WTC11 (cell line): ENCODE measurements at regions not wholly inside any gene's neighbourhood (a gene's known extent, or its start where the extent isn't known, plus 50 kb on each side); places are given as distances from the start of the nearest gene placed in this dataset.

Experiments used
- ATAC-seq: fragments of 200-7000 bp; cut with Tn5 transposase; 2 replicates; pipeline ENCODE4 v1.10.0; 2021; ENCODE audit warnings: mild to moderate bottlenecking, moderate library complexity
- CTCF ChIA-PET: fragments of 300-600 bp; sonication (Branson Sonifier 250); formaldehyde crosslinking; loops from one replicate; lab custom pipeline; 2021; ENCODE audit warnings: antibody characterized with exemption; lab: Charles Lee
- POLR2A ChIA-PET: fragments of 350-600 bp; sonication (Branson Sonifier 250); formaldehyde crosslinking; loops from one replicate; lab custom pipeline; 2021; ENCODE audit warnings: antibody characterized with exemption; lab: Charles Lee
- DNase-seq: peaks from one replicate; pipeline ENCODE4 v3.0.0; 2021; ENCODE audit warnings: low spot score
- H3K27ac Mint-ChIP-seq: 2 replicates; pipeline ENCODE4 v1.8.0; 2021; ENCODE audit warnings: mixed read lengths
- H3K27me3 Mint-ChIP-seq: 2 replicates; pipeline ENCODE4 v1.8.0; 2021; ENCODE audit warnings: low read depth, mild to moderate bottlenecking, moderate library complexity, mixed read lengths
- H3K36me3 Mint-ChIP-seq: 2 replicates; pipeline ENCODE4 v1.8.0; 2021; ENCODE audit warnings: mixed read lengths
- H3K4me1 Mint-ChIP-seq: 2 replicates; pipeline ENCODE4 v1.8.0; 2022; ENCODE audit warnings: mixed read lengths
- H3K4me3 Mint-ChIP-seq: 2 replicates; pipeline ENCODE4 v1.8.0; 2021; ENCODE audit warnings: mild to moderate bottlenecking, moderate library complexity, mixed read lengths
- H3K9me3 Mint-ChIP-seq: 2 replicates; pipeline ENCODE4 v1.8.0; 2021; ENCODE audit warnings: mixed read lengths
- CBFB ChIP-seq: sonication (generic); formaldehyde crosslinking; IDR thresholded peaks from 2 replicates; pipeline ENCODE4 v1.8.1; 2022; ENCODE audit warnings: mild to moderate bottlenecking, low read depth, missing genetic modification reagents
- CREB1 ChIP-seq: sonication (generic); formaldehyde crosslinking; IDR thresholded peaks from 2 replicates; pipeline ENCODE4 v1.8.0; 2023; ENCODE audit warnings: mild to moderate bottlenecking, missing genetic modification reagents
- NR1H2 ChIP-seq: sonication (generic); formaldehyde crosslinking; IDR thresholded peaks from 2 replicates; pipeline ENCODE4 v1.9.0; 2021; ENCODE audit warnings: mild to moderate bottlenecking, moderate library complexity, missing genetic modification reagents
- NR2C2 ChIP-seq: sonication (generic); formaldehyde crosslinking; IDR thresholded peaks from 2 replicates; pipeline ENCODE4 v1.8.0; 2022; ENCODE audit warnings: mild to moderate bottlenecking, missing genetic modification reagents
- NR3C1 ChIP-seq: sonication (generic); formaldehyde crosslinking; conservative IDR thresholded peaks from 2 replicates; pipeline ENCODE4 v1.8.1; 2023; ENCODE audit warnings: low read depth, mild to moderate bottlenecking, missing genetic modification reagents
- RORB ChIP-seq: fragments of 250-450 bp; sonication (Bioruptor Pico); IDR thresholded peaks from 2 replicates; pipeline ENCODE4 v1.9.0; 2021; ENCODE audit warnings: mild to moderate bottlenecking
- SMAD3 ChIP-seq: sonication (generic); formaldehyde crosslinking; IDR thresholded peaks from 2 replicates; pipeline ENCODE4 v1.8.0; 2022; ENCODE audit warnings: missing genetic modification reagents, mild to moderate bottlenecking, borderline replicate concordance
- SMAD4 ChIP-seq: sonication (generic); formaldehyde crosslinking; IDR thresholded peaks from 2 replicates; pipeline ENCODE4 v1.8.0; 2022; ENCODE audit warnings: mild to moderate bottlenecking, missing genetic modification reagents
- SP1 ChIP-seq: sonication (generic); formaldehyde crosslinking; conservative IDR thresholded peaks from 2 replicates; pipeline ENCODE4 v1.8.1; 2022; ENCODE audit warnings: missing genetic modification reagents
- TCF7 ChIP-seq: sonication (generic); formaldehyde crosslinking; IDR thresholded peaks from 2 replicates; pipeline ENCODE4 v1.8.0; 2022; ENCODE audit warnings: mild to moderate bottlenecking, low read depth, missing genetic modification reagents, moderate library complexity
- TEAD4 ChIP-seq: sonication (generic); formaldehyde crosslinking; IDR thresholded peaks from 2 replicates; pipeline ENCODE4 v1.8.0; 2022; ENCODE audit warnings: mild to moderate bottlenecking, missing genetic modification reagents
- ZBTB21 ChIP-seq: sonication (generic); formaldehyde crosslinking; IDR thresholded peaks from 2 replicates; pipeline ENCODE4 v1.8.1; 2023; ENCODE audit warnings: mild to moderate bottlenecking, missing genetic modification reagents, borderline replicate concordance
- ZNF219 ChIP-seq: sonication (generic); formaldehyde crosslinking; IDR thresholded peaks from 2 replicates; pipeline ENCODE4 v1.8.0; 2023; ENCODE audit warnings: missing genetic modification reagents, mild to moderate bottlenecking, borderline replicate concordance
- ZNF263 ChIP-seq: sonication (generic); formaldehyde crosslinking; IDR thresholded peaks from 2 replicates; pipeline ENCODE4 v1.8.1; 2022; ENCODE audit warnings: low read depth, mild to moderate bottlenecking, moderate library complexity, missing genetic modification reagents
- ZNF423 ChIP-seq: fragments of 250-450 bp; sonication (Bioruptor Pico); IDR thresholded peaks from 2 replicates; pipeline ENCODE4 v2.1.2; 2022; ENCODE audit warnings: mild to moderate bottlenecking, moderate library complexity
- TF ChIP-seq, protein P1 (sequence below): sonication (generic); formaldehyde crosslinking; IDR thresholded peaks from 2 replicates; pipeline ENCODE4 v1.8.1; 2023; ENCODE audit warnings: mild to moderate bottlenecking, missing genetic modification reagents, moderate library complexity
- TF ChIP-seq, protein P2 (sequence below): fragments of 200-600 bp; IDR thresholded peaks from 2 replicates; pipeline ENCODE4 v1.8.0; 2022; ENCODE audit warnings: antibody characterized with exemption
- TF ChIP-seq, protein P3 (sequence below): sonication (generic); formaldehyde crosslinking; IDR thresholded peaks from 2 replicates; pipeline ENCODE4 v1.8.0; 2022; ENCODE audit warnings: missing genetic modification reagents
- TF ChIP-seq, protein P4 (sequence below): fragments of 250-450 bp; sonication (Bioruptor Pico); IDR thresholded peaks from 2 replicates; pipeline ENCODE4 v2.1.2; 2022; ENCODE audit warnings: mild to moderate bottlenecking, moderate library complexity
- TF ChIP-seq, protein P5 (sequence below): fragments of 250-450 bp; sonication (Bioruptor Pico); IDR thresholded peaks from 2 replicates; pipeline ENCODE4 v1.9.0; 2021; ENCODE audit warnings: mild to moderate bottlenecking, borderline replicate concordance

DNA sequence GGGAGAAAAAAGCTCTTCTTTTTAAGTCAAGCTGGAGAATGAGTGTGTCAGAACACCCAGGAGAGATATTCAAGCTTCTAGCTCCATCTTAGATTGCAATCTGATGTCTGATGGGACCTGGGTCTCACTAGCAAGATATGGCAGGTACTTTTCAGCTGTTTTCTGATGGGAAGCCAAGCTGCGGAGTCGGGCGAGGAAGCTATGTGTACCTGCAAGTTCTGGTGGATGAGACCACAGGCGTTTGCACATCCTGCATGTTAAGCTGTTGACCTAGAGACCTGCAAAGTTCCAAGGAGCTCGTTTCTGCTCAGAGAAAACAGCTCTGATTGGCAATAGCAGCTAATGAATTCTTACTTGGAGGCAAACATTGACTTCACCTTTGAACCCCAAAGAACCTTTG is 167.3 kb upstream of the GATB start:
- Mint-ChIP-seq H3K36me3 (no peaks in the 10 kb centered on the region), H3K4me3 (no peak overlapping the region), H3K27me3 (peaks cover 3% of the 10 kb centered on the region; the same call in 1 of the 2 replicates), H3K27ac (no peak overlapping the region), H3K9me3 (peaks cover 24% of the 10 kb centered on the region), H3K4me1 (peaks cover 3% of the 10 kb centered on the region; the same call in 1 of the 2 replicates)
- DNase-seq (no peak), ATAC-seq (no peak)
- ChIA-PET CTCF (no interaction called here), POLR2A (no interaction called here)
- TF ChIP-seq ZNF263 (CRISPR knock-in tag) (no peak), SMAD4 (CRISPR knock-in tag) (no peak), NR3C1 (CRISPR knock-in tag) (no peak), ZNF423 (CRISPR knock-in tag) (no peak), TEAD4 (CRISPR knock-in tag) (no peak), ZNF219 (CRISPR knock-in tag) (no peak), CREB1 (CRISPR knock-in tag) (no peak), TCF7 (CRISPR knock-in tag) (no peak), RORB (CRISPR knock-in tag) (no peak), NR1H2 (CRISPR knock-in tag) (no peak), ZBTB21 (CRISPR knock-in tag) (no peak), CBFB (CRISPR knock-in tag) (no peak), NR2C2 (no peak), SMAD3 (no peak), SP1 (CRISPR knock-in tag) (no peak)
- TF ChIP-seq, protein P1, sequence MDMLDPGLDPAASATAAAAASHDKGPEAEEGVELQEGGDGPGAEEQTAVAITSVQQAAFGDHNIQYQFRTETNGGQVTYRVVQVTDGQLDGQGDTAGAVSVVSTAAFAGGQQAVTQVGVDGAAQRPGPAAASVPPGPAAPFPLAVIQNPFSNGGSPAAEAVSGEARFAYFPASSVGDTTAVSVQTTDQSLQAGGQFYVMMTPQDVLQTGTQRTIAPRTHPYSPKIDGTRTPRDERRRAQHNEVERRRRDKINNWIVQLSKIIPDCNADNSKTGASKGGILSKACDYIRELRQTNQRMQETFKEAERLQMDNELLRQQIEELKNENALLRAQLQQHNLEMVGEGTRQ (CRISPR knock-in tag): no peak
- TF ChIP-seq, protein P2, sequence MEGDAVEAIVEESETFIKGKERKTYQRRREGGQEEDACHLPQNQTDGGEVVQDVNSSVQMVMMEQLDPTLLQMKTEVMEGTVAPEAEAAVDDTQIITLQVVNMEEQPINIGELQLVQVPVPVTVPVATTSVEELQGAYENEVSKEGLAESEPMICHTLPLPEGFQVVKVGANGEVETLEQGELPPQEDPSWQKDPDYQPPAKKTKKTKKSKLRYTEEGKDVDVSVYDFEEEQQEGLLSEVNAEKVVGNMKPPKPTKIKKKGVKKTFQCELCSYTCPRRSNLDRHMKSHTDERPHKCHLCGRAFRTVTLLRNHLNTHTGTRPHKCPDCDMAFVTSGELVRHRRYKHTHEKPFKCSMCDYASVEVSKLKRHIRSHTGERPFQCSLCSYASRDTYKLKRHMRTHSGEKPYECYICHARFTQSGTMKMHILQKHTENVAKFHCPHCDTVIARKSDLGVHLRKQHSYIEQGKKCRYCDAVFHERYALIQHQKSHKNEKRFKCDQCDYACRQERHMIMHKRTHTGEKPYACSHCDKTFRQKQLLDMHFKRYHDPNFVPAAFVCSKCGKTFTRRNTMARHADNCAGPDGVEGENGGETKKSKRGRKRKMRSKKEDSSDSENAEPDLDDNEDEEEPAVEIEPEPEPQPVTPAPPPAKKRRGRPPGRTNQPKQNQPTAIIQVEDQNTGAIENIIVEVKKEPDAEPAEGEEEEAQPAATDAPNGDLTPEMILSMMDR: no peak
- TF ChIP-seq, protein P3, sequence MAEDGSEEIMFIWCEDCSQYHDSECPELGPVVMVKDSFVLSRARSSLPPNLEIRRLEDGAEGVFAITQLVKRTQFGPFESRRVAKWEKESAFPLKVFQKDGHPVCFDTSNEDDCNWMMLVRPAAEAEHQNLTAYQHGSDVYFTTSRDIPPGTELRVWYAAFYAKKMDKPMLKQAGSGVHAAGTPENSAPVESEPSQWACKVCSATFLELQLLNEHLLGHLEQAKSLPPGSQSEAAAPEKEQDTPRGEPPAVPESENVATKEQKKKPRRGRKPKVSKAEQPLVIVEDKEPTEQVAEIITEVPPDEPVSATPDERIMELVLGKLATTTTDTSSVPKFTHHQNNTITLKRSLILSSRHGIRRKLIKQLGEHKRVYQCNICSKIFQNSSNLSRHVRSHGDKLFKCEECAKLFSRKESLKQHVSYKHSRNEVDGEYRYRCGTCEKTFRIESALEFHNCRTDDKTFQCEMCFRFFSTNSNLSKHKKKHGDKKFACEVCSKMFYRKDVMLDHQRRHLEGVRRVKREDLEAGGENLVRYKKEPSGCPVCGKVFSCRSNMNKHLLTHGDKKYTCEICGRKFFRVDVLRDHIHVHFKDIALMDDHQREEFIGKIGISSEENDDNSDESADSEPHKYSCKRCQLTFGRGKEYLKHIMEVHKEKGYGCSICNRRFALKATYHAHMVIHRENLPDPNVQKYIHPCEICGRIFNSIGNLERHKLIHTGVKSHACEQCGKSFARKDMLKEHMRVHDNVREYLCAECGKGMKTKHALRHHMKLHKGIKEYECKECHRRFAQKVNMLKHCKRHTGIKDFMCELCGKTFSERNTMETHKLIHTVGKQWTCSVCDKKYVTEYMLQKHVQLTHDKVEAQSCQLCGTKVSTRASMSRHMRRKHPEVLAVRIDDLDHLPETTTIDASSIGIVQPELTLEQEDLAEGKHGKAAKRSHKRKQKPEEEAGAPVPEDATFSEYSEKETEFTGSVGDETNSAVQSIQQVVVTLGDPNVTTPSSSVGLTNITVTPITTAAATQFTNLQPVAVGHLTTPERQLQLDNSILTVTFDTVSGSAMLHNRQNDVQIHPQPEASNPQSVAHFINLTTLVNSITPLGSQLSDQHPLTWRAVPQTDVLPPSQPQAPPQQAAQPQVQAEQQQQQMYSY (CRISPR knock-in tag): no peak
- TF ChIP-seq, protein P4, sequence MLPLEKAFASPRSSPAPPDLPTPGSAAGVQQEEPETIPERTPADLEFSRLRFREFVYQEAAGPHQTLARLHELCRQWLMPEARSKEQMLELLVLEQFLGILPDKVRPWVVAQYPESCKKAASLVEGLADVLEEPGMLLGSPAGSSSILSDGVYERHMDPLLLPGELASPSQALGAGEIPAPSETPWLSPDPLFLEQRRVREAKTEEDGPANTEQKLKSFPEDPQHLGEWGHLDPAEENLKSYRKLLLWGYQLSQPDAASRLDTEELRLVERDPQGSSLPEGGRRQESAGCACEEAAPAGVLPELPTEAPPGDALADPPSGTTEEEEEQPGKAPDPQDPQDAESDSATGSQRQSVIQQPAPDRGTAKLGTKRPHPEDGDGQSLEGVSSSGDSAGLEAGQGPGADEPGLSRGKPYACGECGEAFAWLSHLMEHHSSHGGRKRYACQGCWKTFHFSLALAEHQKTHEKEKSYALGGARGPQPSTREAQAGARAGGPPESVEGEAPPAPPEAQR: no peak
- TF ChIP-seq, protein P5, sequence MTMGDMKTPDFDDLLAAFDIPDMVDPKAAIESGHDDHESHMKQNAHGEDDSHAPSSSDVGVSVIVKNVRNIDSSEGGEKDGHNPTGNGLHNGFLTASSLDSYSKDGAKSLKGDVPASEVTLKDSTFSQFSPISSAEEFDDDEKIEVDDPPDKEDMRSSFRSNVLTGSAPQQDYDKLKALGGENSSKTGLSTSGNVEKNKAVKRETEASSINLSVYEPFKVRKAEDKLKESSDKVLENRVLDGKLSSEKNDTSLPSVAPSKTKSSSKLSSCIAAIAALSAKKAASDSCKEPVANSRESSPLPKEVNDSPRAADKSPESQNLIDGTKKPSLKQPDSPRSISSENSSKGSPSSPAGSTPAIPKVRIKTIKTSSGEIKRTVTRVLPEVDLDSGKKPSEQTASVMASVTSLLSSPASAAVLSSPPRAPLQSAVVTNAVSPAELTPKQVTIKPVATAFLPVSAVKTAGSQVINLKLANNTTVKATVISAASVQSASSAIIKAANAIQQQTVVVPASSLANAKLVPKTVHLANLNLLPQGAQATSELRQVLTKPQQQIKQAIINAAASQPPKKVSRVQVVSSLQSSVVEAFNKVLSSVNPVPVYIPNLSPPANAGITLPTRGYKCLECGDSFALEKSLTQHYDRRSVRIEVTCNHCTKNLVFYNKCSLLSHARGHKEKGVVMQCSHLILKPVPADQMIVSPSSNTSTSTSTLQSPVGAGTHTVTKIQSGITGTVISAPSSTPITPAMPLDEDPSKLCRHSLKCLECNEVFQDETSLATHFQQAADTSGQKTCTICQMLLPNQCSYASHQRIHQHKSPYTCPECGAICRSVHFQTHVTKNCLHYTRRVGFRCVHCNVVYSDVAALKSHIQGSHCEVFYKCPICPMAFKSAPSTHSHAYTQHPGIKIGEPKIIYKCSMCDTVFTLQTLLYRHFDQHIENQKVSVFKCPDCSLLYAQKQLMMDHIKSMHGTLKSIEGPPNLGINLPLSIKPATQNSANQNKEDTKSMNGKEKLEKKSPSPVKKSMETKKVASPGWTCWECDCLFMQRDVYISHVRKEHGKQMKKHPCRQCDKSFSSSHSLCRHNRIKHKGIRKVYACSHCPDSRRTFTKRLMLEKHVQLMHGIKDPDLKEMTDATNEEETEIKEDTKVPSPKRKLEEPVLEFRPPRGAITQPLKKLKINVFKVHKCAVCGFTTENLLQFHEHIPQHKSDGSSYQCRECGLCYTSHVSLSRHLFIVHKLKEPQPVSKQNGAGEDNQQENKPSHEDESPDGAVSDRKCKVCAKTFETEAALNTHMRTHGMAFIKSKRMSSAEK: no peak
